ENCODE measurements at regions not wholly inside any gene's neighbourhood (a gene's known extent, or its start where the extent isn't known, plus 50 kb on each side); places are given as distances from the start of the nearest gene placed in this dataset.
"Not testable (repeated sequence)": the region's sequence is repeated elsewhere in the genome, so short reads cannot be mapped to it uniquely, and the experiment has no call there.

DNA sequence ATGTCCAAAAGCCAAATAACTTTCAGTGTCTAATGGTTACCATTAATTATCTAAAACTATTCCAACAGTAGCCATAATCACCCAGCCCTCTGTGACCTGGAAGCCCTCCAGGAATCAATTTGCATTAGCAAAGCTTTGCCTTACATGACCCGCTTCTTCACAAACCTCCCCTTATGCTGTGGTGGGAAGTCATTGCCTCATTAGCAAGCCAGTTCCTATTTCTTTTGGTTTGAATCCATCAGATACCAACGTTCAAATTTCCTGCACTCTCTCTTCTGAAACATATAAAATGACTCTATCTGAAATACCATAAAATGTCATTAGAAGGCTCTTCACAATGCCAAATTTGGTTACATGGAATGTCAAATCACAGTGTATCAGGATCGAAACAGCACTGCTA, 268.3 kb upstream of the PRKD1 start:
- TF ChIP-seq, protein P1, sequence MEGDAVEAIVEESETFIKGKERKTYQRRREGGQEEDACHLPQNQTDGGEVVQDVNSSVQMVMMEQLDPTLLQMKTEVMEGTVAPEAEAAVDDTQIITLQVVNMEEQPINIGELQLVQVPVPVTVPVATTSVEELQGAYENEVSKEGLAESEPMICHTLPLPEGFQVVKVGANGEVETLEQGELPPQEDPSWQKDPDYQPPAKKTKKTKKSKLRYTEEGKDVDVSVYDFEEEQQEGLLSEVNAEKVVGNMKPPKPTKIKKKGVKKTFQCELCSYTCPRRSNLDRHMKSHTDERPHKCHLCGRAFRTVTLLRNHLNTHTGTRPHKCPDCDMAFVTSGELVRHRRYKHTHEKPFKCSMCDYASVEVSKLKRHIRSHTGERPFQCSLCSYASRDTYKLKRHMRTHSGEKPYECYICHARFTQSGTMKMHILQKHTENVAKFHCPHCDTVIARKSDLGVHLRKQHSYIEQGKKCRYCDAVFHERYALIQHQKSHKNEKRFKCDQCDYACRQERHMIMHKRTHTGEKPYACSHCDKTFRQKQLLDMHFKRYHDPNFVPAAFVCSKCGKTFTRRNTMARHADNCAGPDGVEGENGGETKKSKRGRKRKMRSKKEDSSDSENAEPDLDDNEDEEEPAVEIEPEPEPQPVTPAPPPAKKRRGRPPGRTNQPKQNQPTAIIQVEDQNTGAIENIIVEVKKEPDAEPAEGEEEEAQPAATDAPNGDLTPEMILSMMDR (conservative IDR thresholded peaks at IDR 0.05 in 1 of 2, IDR thresholded peaks at IDR 0.05 in 1 of 2; ENCODE audit: low read depth in 1 of 2, low read length in 2 of 2) = no peak
- TF ChIP-seq EZH2 (IDR thresholded peaks at IDR 0.05; ENCODE audit: low read length, missing control alignments) = no peak
- H3K4me1 ChIP-seq (ENCODE audit: control insufficient read depth, extremely low read depth, insufficient read depth, low read length) = peaks cover 17% of the 10 kb centered on the region
- no peak overlapping the region for H3K9ac ChIP-seq (ENCODE audit: insufficient read depth, low read length)
- no peak overlapping the region for H2AFZ ChIP-seq (ENCODE audit: low read length)
- H4K20me1 ChIP-seq (ENCODE audit: control insufficient read depth, extremely low read depth, insufficient read depth, low read length) = no peaks in the 10 kb centered on the region
- peak; percentile 19 to 92 for DNase-seq (ENCODE audit: low read depth in 2 of 2)
- H3K27ac ChIP-seq (ENCODE audit: insufficient read depth, low read length) = no peak overlapping the region
- no peaks in the 10 kb centered on the region for H3K9me3 ChIP-seq (ENCODE audit: control insufficient read depth, insufficient read depth, low read depth, low read length)
- no peaks in the 10 kb centered on the region for H3K36me3 ChIP-seq (ENCODE audit: control insufficient read depth, insufficient read depth, low read length)
- H3K79me2 ChIP-seq (ENCODE audit: control insufficient read depth, insufficient read depth, low read length) = no peaks in the 10 kb centered on the region
- H3K4me3 ChIP-seq (replicated peaks in 1 of 4; ENCODE audit: control extremely low read depth in 1 of 4, insufficient read depth in 1 of 4, low read depth in 3 of 4, low read length in 4 of 4) = no peak overlapping the region
- H3K27me3 ChIP-seq (ENCODE audit: control insufficient read depth, insufficient read depth, low read length) = no peaks in the 10 kb centered on the region
- no peak overlapping the region for H3K4me2 ChIP-seq (ENCODE audit: extremely low read depth, insufficient read depth, low read length)

DNA sequence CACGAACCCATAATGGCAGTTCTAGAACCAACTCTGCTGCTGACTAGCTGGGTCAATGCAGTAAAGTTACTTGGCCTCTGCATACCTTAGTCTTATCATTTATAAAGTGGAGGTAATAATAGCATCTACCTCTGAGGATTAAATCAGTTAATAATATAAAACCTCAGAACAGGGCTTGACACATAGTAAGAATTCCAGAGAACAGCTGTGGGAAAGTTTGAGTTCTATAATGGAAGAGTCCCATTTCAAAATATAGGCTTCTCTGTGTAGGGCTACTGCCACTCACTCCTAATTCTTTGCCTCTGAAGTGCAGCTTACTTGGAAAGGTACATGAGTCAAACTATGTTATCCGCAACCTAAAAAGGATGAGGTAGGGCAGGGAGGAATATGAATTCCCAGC, 269.2 kb upstream of the PRKD1 start:
- Histone ChIP-seq H3K4me1 (ENCODE audit: control insufficient read depth, extremely low read depth, insufficient read depth, low read length) (peaks cover 14% of the 10 kb centered on the region), H3K36me3 (ENCODE audit: control insufficient read depth, insufficient read depth, low read length) (no peaks in the 10 kb centered on the region), H3K4me2 (ENCODE audit: extremely low read depth, insufficient read depth, low read length) (no peak overlapping the region), H3K4me3 (replicated peaks in 1 of 4; ENCODE audit: control extremely low read depth in 1 of 4, insufficient read depth in 1 of 4, low read depth in 3 of 4, low read length in 4 of 4) (no peak overlapping the region), H3K27me3 (ENCODE audit: control insufficient read depth, insufficient read depth, low read length) (no peaks in the 10 kb centered on the region), H3K79me2 (ENCODE audit: control insufficient read depth, insufficient read depth, low read length) (no peaks in the 10 kb centered on the region), H3K27ac (ENCODE audit: insufficient read depth, low read length) (no peak overlapping the region), H4K20me1 (ENCODE audit: control insufficient read depth, extremely low read depth, insufficient read depth, low read length) (no peaks in the 10 kb centered on the region), H3K9me3 (ENCODE audit: control insufficient read depth, insufficient read depth, low read depth, low read length) (no peaks in the 10 kb centered on the region), H3K9ac (ENCODE audit: insufficient read depth, low read length) (no peak overlapping the region), H2AFZ (ENCODE audit: low read length) (no peak overlapping the region)
- TF ChIP-seq EZH2 (IDR thresholded peaks at IDR 0.05; ENCODE audit: low read length, missing control alignments) = no peak
- TF ChIP-seq, protein P1 (conservative IDR thresholded peaks at IDR 0.05 in 1 of 2, IDR thresholded peaks at IDR 0.05 in 1 of 2; ENCODE audit: low read depth in 1 of 2, low read length in 2 of 2) = no peak
- no peak for DNase-seq (ENCODE audit: low read depth in 2 of 2)

DNA sequence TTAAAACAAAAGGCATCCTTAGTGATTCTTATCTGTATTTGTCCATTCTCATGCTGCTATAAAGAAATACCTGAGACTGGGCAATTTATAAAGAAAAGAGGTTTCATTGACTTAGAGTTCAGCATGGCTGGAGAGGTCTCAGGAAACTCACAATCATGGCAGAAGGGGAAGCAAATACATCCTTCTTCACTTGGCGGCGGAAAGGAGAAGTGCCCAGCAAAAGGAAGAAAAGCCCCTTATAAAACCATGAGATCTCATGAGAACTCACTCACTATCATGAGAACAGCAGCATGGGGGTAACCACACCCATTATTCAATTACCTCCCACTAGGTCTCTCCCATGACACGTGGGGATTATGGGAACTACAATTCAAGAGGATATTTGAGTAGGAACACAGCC, 271.1 kb upstream of the PRKD1 start:
- H3K27me3 ChIP-seq (ENCODE audit: control insufficient read depth, insufficient read depth, low read length); H3K9ac ChIP-seq (ENCODE audit: insufficient read depth, low read length); H3K4me1 ChIP-seq (ENCODE audit: control insufficient read depth, extremely low read depth, insufficient read depth, low read length): not testable (repeated sequence)

More for the DNA sequence above, 271.1 kb upstream of the PRKD1 start:
- not testable (repeated sequence) for H3K27ac ChIP-seq (ENCODE audit: insufficient read depth, low read length); H2AFZ ChIP-seq (ENCODE audit: low read length); H4K20me1 ChIP-seq (ENCODE audit: control insufficient read depth, extremely low read depth, insufficient read depth, low read length); H3K4me2 ChIP-seq (ENCODE audit: extremely low read depth, insufficient read depth, low read length); DNase-seq (ENCODE audit: low read depth in 2 of 2); H3K79me2 ChIP-seq (ENCODE audit: control insufficient read depth, insufficient read depth, low read length); H3K36me3 ChIP-seq (ENCODE audit: control insufficient read depth, insufficient read depth, low read length); H3K9me3 ChIP-seq (ENCODE audit: control insufficient read depth, insufficient read depth, low read depth, low read length); H3K4me3 ChIP-seq (replicated peaks in 1 of 4; ENCODE audit: control extremely low read depth in 1 of 4, insufficient read depth in 1 of 4, low read depth in 3 of 4, low read length in 4 of 4)
